LNCAP (cell line): ENCODE measurements at regions not wholly inside any gene's neighbourhood (a gene's known extent, or its start where the extent isn't known, plus 50 kb on each side); places are given as distances from the start of the nearest gene placed in this dataset.

ENCODE experiments used
- CTCF ChIP-seq: fragments of 450-650 bp; IDR thresholded peaks from 2 replicates; pipeline ENCODE4 v1.5.1; 2017; ENCODE audit warnings: mild to moderate bottlenecking

- TF ChIP-seq CTCF = no peak
These were observed 190.2 kb upstream of the POF1B start for GRCh38 chrX:85569686-85570085.

GRCh38 chrX:85569096-85569495, 189.6 kb upstream of the POF1B start:
- TF ChIP-seq CTCF = no peak

GRCh38 chrX:85561231-85561630, 181.8 kb upstream of the POF1B start:
- no peak for TF ChIP-seq CTCF

GRCh38 chrX:85544609-85545008, 165.1 kb upstream of the POF1B start:
- TF ChIP-seq CTCF = peak; percentile 26

- TF ChIP-seq CTCF = no peak
These were observed 164.4 kb upstream of the POF1B start for GRCh38 chrX:85543866-85544265.

GRCh38 chrX:85517994-85518718, 138.7 kb upstream of the POF1B start:
- no peak for TF ChIP-seq CTCF

GRCh38 chrX:85516131-85516530, 136.7 kb upstream of the POF1B start:
- no peak for TF ChIP-seq CTCF

GRCh38 chrX:85506871-85507270, 127.4 kb upstream of the POF1B start:
- TF ChIP-seq CTCF = no peak
